ENCODE measurements at regions not wholly inside any gene's neighbourhood (a gene's known extent, or its start where the extent isn't known, plus 50 kb on each side); places are given as distances from the start of the nearest gene placed in this dataset.

DNA sequence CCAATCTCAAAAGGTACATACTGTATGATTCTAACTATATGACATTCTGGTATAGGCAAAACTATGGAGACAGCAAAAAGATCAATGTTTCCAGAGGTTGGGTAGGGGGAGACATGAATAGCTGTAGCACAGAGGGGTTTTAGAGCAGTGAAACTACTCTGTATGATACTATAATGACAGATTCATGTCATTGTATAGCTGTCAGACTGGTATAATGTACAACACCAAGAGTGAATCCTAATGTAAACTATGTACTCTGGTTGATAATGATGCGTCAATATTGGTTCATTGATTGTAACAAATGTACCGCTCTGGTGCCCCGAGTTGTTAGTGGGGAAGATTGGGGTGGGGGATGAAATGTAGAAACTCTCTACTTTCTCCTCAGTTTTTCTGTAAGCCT lies 172.4 kb upstream of the SPOPL start:
- TF ChIP-seq POLR2AphosphoS5 (IDR thresholded peaks at IDR 0.05; ENCODE audit: low read depth, low read length) (no peak), POLR2A (IDR thresholded peaks at IDR 0.05; ENCODE audit: low read depth, low read length) (no peak), TAF1 (IDR thresholded peaks at IDR 0.05; ENCODE audit: borderline replicate concordance, low read depth, low read length) (no peak)

Measured in GM12892 (cell line).